GM19351 (cell line): ENCODE measurements at regions not wholly inside any gene's neighbourhood (a gene's known extent, or its start where the extent isn't known, plus 50 kb on each side); places are given as distances from the start of the nearest gene placed in this dataset.
"Not testable (repeated sequence)": the region's sequence is repeated elsewhere in the genome, so short reads cannot be mapped to it uniquely, and the experiment has no call there.

ENCODE experiments used
- ATAC-seq: cut with Tn5 transposase; IDR thresholded peaks from one replicate; pipeline ENCODE4 v1.9.1; 2021; ENCODE audit warnings: mild to moderate bottlenecking, moderate library complexity; ENCODE audit not compliant: unreplicated experiment

GRCh38 chr9:90233081-90233480, 409.5 kb downstream of the DIRAS2 start:
- ATAC-seq, result not testable (repeated sequence)

- ATAC-seq, result no peak
Observed at GRCh38 chr9:90240541-90240940, 402.1 kb downstream of the DIRAS2 start.

DNA sequence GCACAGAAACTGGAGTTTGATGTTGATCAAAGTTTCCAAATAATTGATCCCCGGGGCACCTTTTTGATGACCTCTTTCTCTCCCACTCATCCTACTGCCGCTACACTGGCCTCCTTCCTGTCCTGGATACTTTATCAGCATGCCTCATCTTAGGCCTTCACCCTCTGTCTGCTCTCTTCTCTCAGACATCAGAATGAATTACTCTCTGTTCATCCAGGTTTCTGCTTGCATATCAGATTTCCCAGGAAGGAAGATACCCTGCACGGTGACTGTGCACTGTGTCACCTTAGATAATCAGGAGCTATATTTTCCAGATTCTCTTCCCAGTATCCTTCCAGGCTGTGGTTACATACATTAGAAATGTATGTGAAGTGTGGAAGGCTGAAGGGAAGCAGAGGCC, 397.0 kb downstream of the DIRAS2 start:
- ATAC-seq, result no peak

DNA sequence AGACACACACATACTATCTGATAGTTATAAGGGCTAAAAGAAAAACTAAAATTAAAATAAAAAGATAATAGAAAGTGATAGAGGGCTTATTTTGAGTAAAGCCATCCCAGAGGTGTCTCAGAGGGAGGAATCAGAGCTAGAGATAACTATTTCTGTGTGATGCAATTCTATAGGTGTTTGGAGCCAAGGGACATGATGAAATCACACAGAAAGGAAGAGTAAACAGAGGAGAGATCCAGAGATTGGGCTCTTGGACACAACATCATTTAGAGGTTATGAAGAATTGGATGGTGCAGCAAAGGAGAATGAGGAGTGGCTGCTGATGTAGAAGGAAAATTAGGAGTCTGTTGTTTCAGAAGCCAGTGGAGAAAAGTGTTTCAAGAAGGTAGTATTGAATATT, 393.5 kb downstream of the DIRAS2 start:
- no peak for ATAC-seq

- ATAC-seq, result no peak
Observed at GRCh38 chr9:90251316-90251715, 391.3 kb downstream of the DIRAS2 start.

- no peak for ATAC-seq
Observed at GRCh38 chr9:90256345-90256744, 386.3 kb downstream of the DIRAS2 start.

DNA sequence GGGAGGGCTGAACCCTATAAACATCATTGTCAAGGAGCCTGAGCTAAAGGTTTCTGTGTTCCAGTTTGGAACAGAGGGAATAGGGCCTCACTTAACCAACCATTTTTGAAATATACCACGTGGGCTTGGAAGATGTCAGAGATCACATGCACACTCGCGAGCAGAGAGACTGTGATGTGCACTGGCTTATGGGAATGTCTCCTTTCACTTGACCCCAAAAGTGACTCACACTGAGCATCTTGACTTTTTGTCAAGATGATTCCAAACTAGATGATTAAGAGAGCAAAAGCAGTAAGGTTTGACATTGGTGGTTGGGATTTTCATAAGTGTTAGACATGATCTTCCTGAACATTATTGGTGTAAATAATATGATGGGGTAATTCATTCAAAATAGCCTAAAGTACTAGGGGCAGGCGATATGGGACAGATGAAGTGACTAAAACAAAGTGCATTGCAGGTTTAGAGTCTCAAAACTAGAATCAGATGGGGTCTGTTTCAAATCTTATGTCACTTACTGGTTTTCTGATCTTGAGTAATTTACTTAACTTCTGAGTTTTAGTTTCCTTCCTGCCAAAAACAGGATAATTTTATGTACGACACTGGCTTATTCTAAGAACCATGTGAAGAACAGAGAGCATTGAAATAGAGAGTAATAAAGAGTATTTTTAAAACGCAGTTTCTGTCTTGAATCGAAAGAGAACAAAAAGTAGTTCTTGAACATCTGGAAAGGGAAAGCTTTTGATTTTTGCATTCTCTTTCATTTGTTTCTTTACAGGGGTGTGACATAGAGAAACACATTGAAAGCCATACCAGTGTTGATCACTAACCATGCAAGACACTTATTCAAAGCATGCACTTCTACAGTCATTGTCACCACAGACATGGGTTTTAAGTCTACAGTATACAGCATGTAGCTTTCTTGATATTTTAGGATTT, 383.0 kb downstream of the DIRAS2 start:
- ATAC-seq, result no peak

- no peak for ATAC-seq
Observed at GRCh38 chr9:90261698-90262097, 380.9 kb downstream of the DIRAS2 start.

DNA sequence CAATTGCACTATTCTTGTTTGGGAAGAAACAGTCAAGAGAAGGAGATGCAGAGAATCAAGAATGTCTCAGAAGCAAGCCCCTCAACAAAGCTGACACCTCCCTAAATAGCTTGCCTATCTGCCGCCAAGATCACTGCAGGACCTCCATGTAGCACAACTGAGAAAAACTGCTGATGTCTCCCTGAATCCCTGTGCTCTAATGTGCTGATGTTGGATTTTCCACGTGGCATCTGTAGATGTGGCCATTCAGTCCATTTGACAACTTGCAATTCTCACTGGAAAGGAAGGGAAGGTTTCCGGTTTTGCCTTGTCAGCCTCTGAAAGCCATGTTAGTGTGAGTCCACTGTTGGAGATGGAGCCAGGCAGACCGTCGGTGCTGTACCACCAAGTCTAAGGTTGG, 374.0 kb downstream of the DIRAS2 start:
- no peak for ATAC-seq

DNA sequence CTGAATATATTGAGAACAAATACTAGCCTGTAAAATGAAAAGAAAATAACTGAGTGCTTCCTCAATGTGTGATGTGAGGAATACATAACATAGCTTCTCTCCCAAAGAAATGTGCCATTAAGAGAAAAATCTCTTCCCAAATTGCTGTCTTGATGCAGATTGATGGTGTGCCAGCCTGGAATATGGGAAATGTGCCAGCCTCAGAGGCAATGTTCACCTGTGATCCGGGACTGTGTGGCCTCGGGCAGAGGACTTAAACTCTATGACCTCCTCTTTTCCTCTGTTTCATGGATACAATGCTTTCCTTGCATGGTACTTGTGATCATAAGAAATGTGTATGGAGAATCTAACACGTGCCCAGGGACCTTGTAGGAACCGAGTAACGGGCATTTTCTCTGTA, 370.9 kb downstream of the DIRAS2 start:
- no peak for ATAC-seq

GRCh38 chr9:90274725-90275124, 367.9 kb downstream of the DIRAS2 start:
- no peak for ATAC-seq

DNA sequence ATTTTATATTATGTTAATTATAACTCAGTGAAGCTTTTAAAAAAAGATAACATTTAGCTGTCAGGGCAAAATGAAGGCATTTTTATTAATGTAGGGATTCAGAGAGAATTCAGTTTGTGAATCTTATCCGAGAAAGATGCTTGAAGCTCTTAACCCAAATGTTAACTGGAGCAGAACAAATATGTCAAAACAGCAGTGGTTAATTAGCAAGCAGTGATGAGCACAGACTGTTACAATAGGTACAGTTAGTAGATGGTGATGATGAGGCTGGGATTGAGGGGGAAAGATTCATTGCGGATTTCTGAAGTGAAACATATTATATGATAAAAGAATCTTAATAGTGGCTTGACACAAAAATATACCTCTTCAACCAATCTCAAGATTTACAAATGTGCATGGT, 356.7 kb downstream of the DIRAS2 start:
- no peak for ATAC-seq

GRCh38 chr9:90287567-90288274, 354.9 kb downstream of the DIRAS2 start:
- peak; percentile 95 for ATAC-seq

GRCh38 chr9:90288275-90288639, 354.4 kb downstream of the DIRAS2 start:
- ATAC-seq, result peak; percentile 9

- no peak for ATAC-seq
Observed at GRCh38 chr9:90290716-90291485, 351.7 kb downstream of the DIRAS2 start.

DNA sequence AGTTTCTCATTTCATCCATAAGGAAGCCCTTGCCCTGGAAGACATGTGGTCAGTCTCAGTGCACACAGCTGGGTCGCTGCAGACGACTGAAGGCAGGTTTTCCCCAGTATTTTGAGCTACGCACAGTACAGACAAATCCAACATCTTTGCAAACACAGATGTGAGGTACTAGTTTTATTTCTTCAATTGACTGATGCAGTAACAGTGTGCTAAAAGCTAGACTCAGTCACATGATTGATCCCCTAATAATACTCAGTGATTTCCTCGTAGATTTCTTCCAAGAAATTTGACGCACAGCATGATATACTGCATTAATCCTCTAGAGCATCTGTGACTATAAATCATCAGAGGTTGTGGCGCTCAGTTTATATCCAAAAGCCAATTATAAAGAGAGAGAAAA, 346.1 kb downstream of the DIRAS2 start:
- no peak for ATAC-seq

GRCh38 chr9:90299968-90300367, 342.7 kb downstream of the DIRAS2 start:
- no peak for ATAC-seq

DNA sequence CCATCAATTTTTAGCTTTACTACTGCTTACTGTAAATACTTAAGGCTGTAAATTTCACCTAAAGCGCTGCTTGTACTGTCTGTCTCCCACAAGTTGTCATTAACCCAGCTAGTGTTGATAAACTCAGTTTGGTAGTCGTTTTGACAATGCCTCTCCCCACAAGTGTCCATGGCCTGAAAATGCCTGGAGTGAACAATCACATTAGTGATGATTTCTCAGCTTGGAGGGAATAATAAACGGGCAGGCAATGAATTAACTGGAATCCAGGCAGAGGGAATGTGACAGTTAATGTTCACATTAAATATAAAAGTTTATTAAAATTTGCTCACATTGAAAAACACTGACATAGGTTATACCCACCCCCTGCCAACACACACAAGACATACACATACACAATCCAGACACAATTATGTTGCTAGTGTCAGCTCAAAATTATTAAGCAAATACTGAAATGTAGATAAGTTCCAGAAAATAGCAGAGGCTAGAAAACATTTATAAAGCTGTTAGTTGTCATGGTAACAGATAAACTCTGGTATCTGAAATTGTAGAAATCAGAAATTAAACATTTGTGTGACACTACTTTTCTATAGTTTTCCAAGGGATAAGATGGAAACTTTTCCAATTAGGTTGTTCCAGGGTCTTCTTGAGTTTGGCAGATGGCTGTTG, 341.9 kb downstream of the DIRAS2 start:
- ATAC-seq, result no peak

DNA sequence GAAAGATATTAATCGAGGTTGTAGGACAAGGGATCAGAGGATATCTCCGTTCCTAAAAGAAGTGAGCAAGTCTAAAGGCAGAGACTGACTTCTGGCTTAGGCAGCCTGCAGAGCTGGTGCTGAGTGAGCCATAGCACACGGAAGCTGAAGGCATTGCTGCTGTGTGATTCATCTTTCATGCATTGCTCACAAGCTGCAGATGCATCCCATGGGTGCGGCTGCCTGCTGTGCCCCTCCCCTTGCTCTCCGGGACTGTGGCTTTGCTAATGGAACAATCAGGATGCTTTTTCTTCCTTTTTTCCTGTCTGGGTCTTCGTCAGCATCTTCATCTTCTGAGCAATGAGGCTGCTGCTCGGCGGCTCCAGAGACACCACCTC, 341.4 kb downstream of the DIRAS2 start:
- no peak for ATAC-seq

DNA sequence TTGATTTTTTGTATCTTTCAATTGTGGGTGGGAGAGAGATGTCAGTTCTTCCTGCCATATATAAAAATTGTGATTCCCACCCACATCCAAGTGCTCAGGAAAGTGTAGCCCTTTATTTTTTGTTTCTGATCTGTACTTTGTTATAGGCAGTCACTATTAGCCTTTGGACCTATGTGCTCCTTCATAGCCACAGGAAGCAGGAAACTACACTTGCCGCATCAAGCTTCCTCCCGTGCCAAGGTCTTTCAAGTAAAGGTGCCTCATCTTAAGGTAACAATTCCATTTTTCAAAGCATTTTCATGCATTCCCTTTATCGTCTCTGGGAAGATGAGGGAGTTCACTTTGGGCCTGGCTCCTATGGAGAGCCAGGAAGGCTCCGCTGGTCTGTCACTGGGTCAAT, 339.0 kb downstream of the DIRAS2 start:
- no peak for ATAC-seq

DNA sequence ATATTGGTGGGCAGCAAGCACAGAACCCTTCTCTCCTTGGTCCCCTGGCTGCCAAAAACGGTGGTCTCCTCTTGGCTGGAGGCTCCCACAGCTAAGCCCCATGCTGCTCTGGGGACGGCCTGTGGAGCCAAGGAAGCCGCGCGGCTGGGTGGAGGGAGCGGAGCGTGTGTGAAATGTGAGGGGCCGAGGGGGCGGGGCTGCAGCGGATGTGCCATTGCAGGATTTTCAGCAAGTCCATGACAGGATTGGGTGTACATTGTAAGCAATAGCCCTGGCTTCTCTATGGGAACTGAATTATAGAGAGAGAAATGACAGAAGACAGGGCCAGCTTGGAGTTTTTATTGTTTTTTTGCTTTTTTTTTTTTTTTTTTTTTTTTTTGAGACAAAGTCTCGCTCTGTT, 336.5 kb downstream of the DIRAS2 start:
- no peak for ATAC-seq
